Suprapubic skin (tissue), 3 donors: ENCODE measurements at regions not wholly inside any gene's neighbourhood (a gene's known extent, or its start where the extent isn't known, plus 50 kb on each side); places are given as distances from the start of the nearest gene placed in this dataset.

ENCODE experiments used
- CTCF ChIP-seq, 2 donors: fragments of 200-600 bp in 1 of 2; fragments of 450-650 bp in 1 of 2; sonication (generic) in 1 of 2; IDR thresholded peaks; one replicate each; pipeline ENCODE4 v1.5.1; 2016 to 2019; ENCODE audit warnings: antibody characterized with exemption in 2 of 2, mild to moderate bottlenecking in 1 of 2, moderate library complexity in 1 of 2
- POLR2A ChIP-seq, 2 donors: fragments of 450-650 bp; IDR thresholded peaks; one replicate each; pipeline ENCODE4 v1.6.1; 2017; ENCODE audit warnings: antibody characterized with exemption in 2 of 2, mild to moderate bottlenecking in 2 of 2, moderate library complexity in 2 of 2

DNA sequence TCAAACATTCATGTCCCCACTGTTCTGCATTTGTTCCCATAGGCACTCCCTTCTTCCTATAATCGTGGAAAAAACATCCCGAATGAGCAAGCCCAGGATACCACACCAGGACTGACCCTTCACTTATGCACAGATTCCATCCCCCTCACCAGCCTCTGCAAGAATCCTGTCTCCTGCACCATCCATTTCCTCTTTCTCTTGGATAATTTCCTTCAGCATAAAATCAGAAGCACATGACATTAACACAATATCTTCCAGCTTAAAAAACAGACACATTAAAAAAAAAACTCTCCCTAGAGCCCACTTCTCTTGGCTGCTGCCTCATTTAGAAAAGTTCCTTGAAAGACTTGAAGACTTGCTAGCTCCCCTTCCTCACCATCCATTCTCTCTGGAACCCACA, 120.9 kb upstream of the CPSF6 start:
- TF ChIP-seq CTCF (IDR thresholded peaks at IDR 0.05) (no peak), POLR2A (IDR thresholded peaks at IDR 0.05) (no peak)
